ENCODE measurements at regions not wholly inside any gene's neighbourhood (a gene's known extent, or its start where the extent isn't known, plus 50 kb on each side); places are given as distances from the start of the nearest gene placed in this dataset.
"Not testable (repeated sequence)": the region's sequence is repeated elsewhere in the genome, so short reads cannot be mapped to it uniquely, and the experiment has no call there.

DNA sequence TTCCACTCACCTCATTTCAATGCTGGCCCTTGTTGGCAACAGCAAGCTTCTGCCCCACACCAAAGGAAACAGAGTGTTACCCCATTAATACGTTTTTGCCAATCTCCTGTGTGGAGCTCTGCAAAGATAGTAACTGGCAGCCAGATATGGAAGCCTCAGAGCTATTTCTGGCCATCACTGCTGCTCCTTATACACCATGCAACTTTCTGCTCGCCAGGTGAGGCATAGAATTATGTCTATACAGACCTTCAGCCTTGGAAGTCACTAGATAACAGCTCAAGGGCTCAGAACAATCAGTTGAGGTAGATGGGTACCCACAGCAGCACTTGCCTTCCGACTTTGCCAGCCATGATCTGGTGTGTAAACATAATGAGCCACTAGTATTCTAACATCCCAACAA is 214.8 kb upstream of the ALG10B start:
- TF ChIP-seq ZNF274 (IDR thresholded peaks at IDR 0.05; ENCODE audit: low read depth, low read length) = no peak
- TF ChIP-seq YY1 (IDR thresholded peaks at IDR 0.05; ENCODE audit: insufficient read depth, insufficient read length) = no peak
- no peak for TF ChIP-seq SUZ12 (IDR thresholded peaks at IDR 0.05; ENCODE audit: extremely low read depth, insufficient read depth, insufficient read length)
- Histone ChIP-seq H3K9ac (ENCODE audit: insufficient read length, low read depth) (no peak overlapping the region), H3K4me1 (ENCODE audit: insufficient read depth, insufficient read length) (no peaks in the 10 kb centered on the region), H3K27me3 (ENCODE audit: insufficient read depth, insufficient read length) (no peaks in the 10 kb centered on the region), H3K36me3 (ENCODE audit: insufficient read depth, insufficient read length, low read length) (no peaks in the 10 kb centered on the region), H3K9me3 (ENCODE audit: insufficient read depth, low read length) (no peaks in the 10 kb centered on the region), H3K4me3 (ENCODE audit: insufficient read length, low read depth) (no peak overlapping the region)
- no peak for DNase-seq (ENCODE audit: low read depth, low spot score)

DNA sequence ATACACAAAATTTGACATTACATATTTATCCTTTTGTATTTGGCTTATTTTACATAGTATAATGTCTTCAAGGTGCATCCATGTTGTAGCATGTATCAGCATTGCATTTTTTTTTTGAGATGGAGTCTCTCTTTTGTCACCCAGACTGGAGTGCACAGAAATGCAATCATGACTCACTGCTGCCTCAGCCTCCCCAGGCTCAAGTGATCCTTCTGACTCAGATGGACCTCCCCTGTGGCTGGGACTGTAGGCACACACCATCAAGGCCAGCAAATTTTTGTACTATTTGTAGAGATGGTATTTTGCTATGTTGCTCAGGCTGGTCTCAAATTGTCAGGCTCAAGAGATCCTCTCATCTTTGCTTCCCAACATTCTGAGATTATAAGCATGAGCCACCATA is 214.4 kb upstream of the ALG10B start:
- Histone ChIP-seq H3K9me3 (ENCODE audit: insufficient read depth, low read length) (no peaks in the 10 kb centered on the region), H3K4me3 (ENCODE audit: insufficient read length, low read depth) (no peak overlapping the region), H3K9ac (ENCODE audit: insufficient read length, low read depth) (no peak overlapping the region), H3K4me1 (ENCODE audit: insufficient read depth, insufficient read length) (no peaks in the 10 kb centered on the region), H3K36me3 (ENCODE audit: insufficient read depth, insufficient read length, low read length) (no peaks in the 10 kb centered on the region), H3K27me3 (ENCODE audit: insufficient read depth, insufficient read length) (no peaks in the 10 kb centered on the region)
- TF ChIP-seq SUZ12 (IDR thresholded peaks at IDR 0.05; ENCODE audit: extremely low read depth, insufficient read depth, insufficient read length) (no peak), YY1 (IDR thresholded peaks at IDR 0.05; ENCODE audit: insufficient read depth, insufficient read length) (no peak), ZNF274 (IDR thresholded peaks at IDR 0.05; ENCODE audit: low read depth, low read length) (no peak)
- no peak for DNase-seq (ENCODE audit: low read depth, low spot score)

DNA sequence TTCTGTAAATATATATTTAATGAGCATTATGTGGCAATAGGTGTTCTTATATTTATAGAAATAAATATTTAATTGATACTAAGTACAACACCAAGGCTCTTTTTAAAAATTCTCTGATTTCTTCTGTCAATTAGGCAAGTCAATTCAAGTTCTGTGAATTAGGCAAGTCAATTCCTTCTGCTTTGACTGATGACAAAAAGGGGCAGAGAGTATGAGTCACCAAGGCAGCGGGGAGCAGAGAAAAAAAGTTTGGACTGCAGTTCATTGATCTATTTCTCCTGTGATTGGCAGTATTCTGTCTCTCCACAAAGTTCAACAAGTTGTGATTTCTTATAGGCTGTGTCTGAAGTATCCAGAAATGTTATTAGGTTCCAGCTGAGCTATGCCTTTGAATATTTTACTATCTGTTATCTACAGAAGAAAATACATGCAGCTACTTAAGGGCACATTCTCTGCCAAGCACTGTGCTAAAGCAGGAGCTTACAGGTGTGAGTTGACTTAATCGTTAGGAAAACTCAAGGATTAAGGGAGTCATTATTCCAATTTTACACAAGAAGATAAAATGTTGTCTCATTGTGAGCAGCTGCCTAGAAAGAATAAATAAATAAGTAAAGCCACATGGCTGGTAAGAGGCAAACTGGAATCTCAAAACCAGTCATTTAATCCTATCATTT is 206.4 kb upstream of the ALG10B start:
- peak; percentile 15 for DNase-seq (ENCODE audit: low read depth, low spot score)
- no peaks in the 10 kb centered on the region for H3K9me3 ChIP-seq (ENCODE audit: insufficient read depth, low read length)
- H3K36me3 ChIP-seq (ENCODE audit: insufficient read depth, insufficient read length, low read length) = no peaks in the 10 kb centered on the region
- H3K9ac ChIP-seq (ENCODE audit: insufficient read length, low read depth) = no peak overlapping the region
- H3K4me3 ChIP-seq (ENCODE audit: insufficient read length, low read depth) = no peak overlapping the region
- H3K27me3 ChIP-seq (ENCODE audit: insufficient read depth, insufficient read length) = no peaks in the 10 kb centered on the region
- TF ChIP-seq SUZ12 (IDR thresholded peaks at IDR 0.05; ENCODE audit: extremely low read depth, insufficient read depth, insufficient read length) = no peak
- TF ChIP-seq ZNF274 (IDR thresholded peaks at IDR 0.05; ENCODE audit: low read depth, low read length) = no peak
- no peak for TF ChIP-seq YY1 (IDR thresholded peaks at IDR 0.05; ENCODE audit: insufficient read depth, insufficient read length)
- H3K4me1 ChIP-seq (ENCODE audit: insufficient read depth, insufficient read length) = peaks cover 4% of the 10 kb centered on the region

DNA sequence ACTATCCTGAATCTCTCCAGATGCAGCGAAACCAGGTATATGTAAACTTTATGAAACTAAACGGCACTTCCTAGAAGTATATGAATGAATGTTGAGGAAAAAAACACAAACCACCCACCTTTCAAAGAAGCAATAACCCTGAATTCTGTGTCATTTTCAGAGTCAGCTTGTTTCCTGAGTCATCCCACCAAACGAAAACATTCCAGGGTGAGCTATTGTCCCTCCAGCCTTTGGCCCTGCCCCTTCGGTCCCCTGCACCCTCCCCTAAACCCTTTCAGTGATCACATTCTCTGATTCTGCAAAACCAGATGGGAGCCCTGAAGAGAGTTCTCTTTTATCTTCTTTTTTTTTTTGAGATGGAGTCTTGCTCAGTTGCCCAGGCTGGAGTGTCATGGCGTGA is 202.6 kb upstream of the ALG10B start:
- Histone ChIP-seq H3K9ac (ENCODE audit: insufficient read length, low read depth) (no peak overlapping the region), H3K27me3 (ENCODE audit: insufficient read depth, insufficient read length) (no peaks in the 10 kb centered on the region), H3K9me3 (ENCODE audit: insufficient read depth, low read length) (no peaks in the 10 kb centered on the region), H3K4me1 (ENCODE audit: insufficient read depth, insufficient read length) (peaks cover 3% of the 10 kb centered on the region), H3K36me3 (ENCODE audit: insufficient read depth, insufficient read length, low read length) (no peaks in the 10 kb centered on the region), H3K4me3 (ENCODE audit: insufficient read length, low read depth) (no peak overlapping the region)
- TF ChIP-seq YY1 (IDR thresholded peaks at IDR 0.05; ENCODE audit: insufficient read depth, insufficient read length) (no peak), ZNF274 (IDR thresholded peaks at IDR 0.05; ENCODE audit: low read depth, low read length) (no peak), SUZ12 (IDR thresholded peaks at IDR 0.05; ENCODE audit: extremely low read depth, insufficient read depth, insufficient read length) (no peak)
- DNase-seq (ENCODE audit: low read depth, low spot score) = no peak

DNA sequence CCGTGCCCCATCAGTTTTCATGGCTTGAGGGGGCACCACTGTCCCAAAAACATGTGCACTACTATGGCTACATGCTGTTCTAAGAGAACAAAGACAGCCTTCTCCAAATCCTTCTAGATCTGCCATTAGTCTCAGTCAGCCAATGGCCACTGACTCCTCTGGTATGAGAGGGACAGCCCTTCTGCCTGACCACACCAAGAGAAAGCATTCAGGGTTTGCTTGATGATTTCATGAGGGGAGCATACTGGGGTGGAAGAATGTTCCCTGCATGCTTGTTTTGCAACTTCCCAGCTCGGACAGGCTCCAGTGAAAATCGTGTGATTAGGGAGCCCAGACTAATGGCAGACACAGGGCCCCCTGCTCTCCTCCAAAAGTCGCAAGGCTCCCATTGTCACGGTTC is 199.6 kb upstream of the ALG10B start:
- no peaks in the 10 kb centered on the region; the same call in 1 of the 2 replicates for H3K9me3 ChIP-seq (ENCODE audit: insufficient read depth, low read length)
- no peak overlapping the region for H3K4me3 ChIP-seq (ENCODE audit: insufficient read length, low read depth)
- H3K9ac ChIP-seq (ENCODE audit: insufficient read length, low read depth) = no peak overlapping the region
- no peaks in the 10 kb centered on the region for H3K4me1 ChIP-seq (ENCODE audit: insufficient read depth, insufficient read length)
- TF ChIP-seq YY1 (IDR thresholded peaks at IDR 0.05; ENCODE audit: insufficient read depth, insufficient read length) (no peak), SUZ12 (IDR thresholded peaks at IDR 0.05; ENCODE audit: extremely low read depth, insufficient read depth, insufficient read length) (no peak), ZNF274 (IDR thresholded peaks at IDR 0.05; ENCODE audit: low read depth, low read length) (no peak)
- no peaks in the 10 kb centered on the region for H3K27me3 ChIP-seq (ENCODE audit: insufficient read depth, insufficient read length)
- no peak for DNase-seq (ENCODE audit: low read depth, low spot score)
- H3K36me3 ChIP-seq (ENCODE audit: insufficient read depth, insufficient read length, low read length) = no peaks in the 10 kb centered on the region

DNA sequence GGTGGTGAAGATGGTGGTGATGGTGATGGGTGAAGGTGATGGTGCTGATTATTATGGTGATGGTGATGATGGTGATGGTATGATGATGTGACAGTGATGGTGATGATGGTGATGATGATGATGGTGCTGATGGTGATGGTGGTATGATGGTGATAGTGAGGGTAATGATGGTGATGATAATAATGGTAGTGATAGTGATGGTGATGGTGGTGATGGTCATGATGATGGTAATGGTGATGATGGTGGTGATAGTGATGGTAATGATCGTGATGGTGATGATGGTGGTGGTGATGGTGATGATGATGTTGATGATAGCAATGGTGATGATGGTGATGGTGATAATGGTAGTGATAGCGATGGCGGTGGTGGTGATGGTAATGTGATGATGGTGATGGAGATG is 197.9 kb upstream of the ALG10B start:
- TF ChIP-seq SUZ12 (IDR thresholded peaks at IDR 0.05; ENCODE audit: extremely low read depth, insufficient read depth, insufficient read length) = no peak
- no peak for TF ChIP-seq ZNF274 (IDR thresholded peaks at IDR 0.05; ENCODE audit: low read depth, low read length)
- no peak for TF ChIP-seq YY1 (IDR thresholded peaks at IDR 0.05; ENCODE audit: insufficient read depth, insufficient read length)
- Histone ChIP-seq H3K27me3 (ENCODE audit: insufficient read depth, insufficient read length) (no peaks in the 10 kb centered on the region), H3K4me1 (ENCODE audit: insufficient read depth, insufficient read length) (no peaks in the 10 kb centered on the region), H3K36me3 (ENCODE audit: insufficient read depth, insufficient read length, low read length) (no peaks in the 10 kb centered on the region), H3K4me3 (ENCODE audit: insufficient read length, low read depth) (no peak overlapping the region), H3K9me3 (ENCODE audit: insufficient read depth, low read length) (peaks cover 11% of the 10 kb centered on the region; the same call in 1 of the 2 replicates), H3K9ac (ENCODE audit: insufficient read length, low read depth) (no peak overlapping the region)
- DNase-seq (ENCODE audit: low read depth, low spot score) = no peak

DNA sequence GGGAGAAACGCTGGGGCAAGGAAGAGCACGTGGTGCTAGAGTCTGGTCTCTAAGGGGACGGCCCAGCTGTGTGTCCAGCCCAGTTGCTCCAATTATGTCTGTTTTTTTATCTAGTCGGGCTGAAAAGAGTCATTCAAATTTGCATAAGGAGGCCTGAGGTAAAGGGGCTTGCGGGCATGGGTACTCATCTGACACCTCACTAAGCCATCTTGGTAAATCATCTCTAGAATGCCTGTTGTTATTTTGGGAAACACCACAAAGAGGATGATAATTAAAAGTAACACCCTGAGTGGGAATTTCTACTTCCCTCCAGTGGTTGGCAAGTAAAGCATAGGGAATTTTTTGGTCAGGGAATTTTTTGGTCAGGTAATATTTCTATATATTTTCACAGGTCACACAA is 196.1 kb upstream of the ALG10B start:
- TF ChIP-seq YY1 (IDR thresholded peaks at IDR 0.05; ENCODE audit: insufficient read depth, insufficient read length) (no peak), SUZ12 (IDR thresholded peaks at IDR 0.05; ENCODE audit: extremely low read depth, insufficient read depth, insufficient read length) (no peak), ZNF274 (IDR thresholded peaks at IDR 0.05; ENCODE audit: low read depth, low read length) (no peak)
- no peak overlapping the region for H3K9ac ChIP-seq (ENCODE audit: insufficient read length, low read depth)
- H3K27me3 ChIP-seq (ENCODE audit: insufficient read depth, insufficient read length) = no peaks in the 10 kb centered on the region
- no peak for DNase-seq (ENCODE audit: low read depth, low spot score)
- H3K4me3 ChIP-seq (ENCODE audit: insufficient read length, low read depth) = no peak overlapping the region
- no peaks in the 10 kb centered on the region for H3K36me3 ChIP-seq (ENCODE audit: insufficient read depth, insufficient read length, low read length)
- peaks cover 20% of the 10 kb centered on the region; the same call in 1 of the 2 replicates for H3K9me3 ChIP-seq (ENCODE audit: insufficient read depth, low read length)
- H3K4me1 ChIP-seq (ENCODE audit: insufficient read depth, insufficient read length) = no peaks in the 10 kb centered on the region

DNA sequence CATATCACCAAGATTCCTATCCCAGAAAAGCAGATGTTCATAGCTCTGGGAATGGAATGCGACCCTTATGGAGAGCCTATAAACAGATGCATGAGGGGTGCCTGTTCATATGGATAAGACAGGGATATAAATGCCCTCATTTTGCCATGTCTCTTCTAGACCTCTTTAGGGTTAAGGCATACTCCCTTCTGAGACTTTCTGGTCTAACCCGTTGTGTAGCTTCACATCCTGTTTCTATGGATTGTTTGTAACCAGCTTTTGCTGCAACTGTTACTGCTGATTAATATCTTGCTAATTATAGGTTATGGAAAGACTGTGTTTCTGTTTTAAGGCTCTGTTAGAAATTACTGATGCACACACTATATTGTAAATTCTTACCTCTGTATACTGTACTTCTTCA is 193.5 kb upstream of the ALG10B start:
- H3K27me3 ChIP-seq (ENCODE audit: insufficient read depth, insufficient read length) = not testable (repeated sequence)

More for the DNA sequence above, 193.5 kb upstream of the ALG10B start:
- not testable (repeated sequence) for H3K36me3 ChIP-seq (ENCODE audit: insufficient read depth, insufficient read length, low read length); H3K4me3 ChIP-seq (ENCODE audit: insufficient read length, low read depth); H3K9ac ChIP-seq (ENCODE audit: insufficient read length, low read depth); H3K4me1 ChIP-seq (ENCODE audit: insufficient read depth, insufficient read length); DNase-seq (ENCODE audit: low read depth, low spot score)
- H3K9me3 ChIP-seq (ENCODE audit: insufficient read depth, low read length) = peaks cover 20% of the 10 kb centered on the region; the same call in 1 of the 2 replicates

All from NT2/D1 (cell line).